Naive thymus-derived CD8-positive, alpha-beta T cell (primary cell): ENCODE measurements at regions not wholly inside any gene's neighbourhood (a gene's known extent, or its start where the extent isn't known, plus 50 kb on each side); places are given as distances from the start of the nearest gene placed in this dataset.

Experiments used
- ATAC-seq, 2 donors: fragments of 150-1000 bp; cut with Tn5 transposase in 1 of 2; sonication (Bioruptor Pico), chemical (Tn5 transposase) in 1 of 2; 1 replicate in 1 of 2; 2 replicates in 1 of 2; pipeline ENCODE4 v1.10.0; 2021; ENCODE audit warnings: mild to moderate bottlenecking in 2 of 2, moderate library complexity in 2 of 2
- POLR2A ChIA-PET: fragments of 350-600 bp; sonication (Branson Sonifier 250); formaldehyde crosslinking; loops from one replicate; lab custom pipeline; 2021; ENCODE audit warnings: antibody characterized with exemption; lab: Charles Lee
- DNase-seq, 10 donors: peaks; one replicate each; pipeline versions ENCODE4 v3.0.0 to v3.0.0-alpha.2; 2020 to 2022
- H3K27ac Mint-ChIP-seq, 10 donors: one replicate each; pipeline ENCODE4 v1.8.0; 2020 to 2022; ENCODE audit warnings: mild to moderate bottlenecking in 10 of 10, mixed read lengths in 10 of 10, moderate library complexity in 4 of 10, inconsistent platforms in 1 of 10
- H3K27me3 Mint-ChIP-seq, 5 donors: one replicate each; pipeline ENCODE4 v1.8.0; 2021 to 2022; ENCODE audit warnings: mixed read lengths in 5 of 5
- H3K36me3 Mint-ChIP-seq, 3 donors: one replicate each; pipeline ENCODE4 v1.8.0; 2020 to 2022; ENCODE audit warnings: mixed read lengths in 3 of 3, mild to moderate bottlenecking in 2 of 3, inconsistent platforms in 1 of 3
- H3K4me1 Mint-ChIP-seq, 4 donors: one replicate each; pipeline ENCODE4 v1.8.0; 2021 to 2022; ENCODE audit warnings: mixed read lengths in 4 of 4
- H3K4me3 Mint-ChIP-seq, 10 donors: one replicate each; pipeline ENCODE4 v1.8.0; 2020 to 2022; ENCODE audit warnings: mild to moderate bottlenecking in 10 of 10, mixed read lengths in 10 of 10, moderate library complexity in 6 of 10, inconsistent platforms in 1 of 10
- H3K9me3 Mint-ChIP-seq, 9 donors: one replicate each; pipeline ENCODE4 v1.8.0; 2020 to 2022; ENCODE audit warnings: mixed read lengths in 9 of 9, mild to moderate bottlenecking in 3 of 9, inconsistent platforms in 1 of 9, moderate library complexity in 1 of 9

- no peak for DNase-seq
- Mint-ChIP-seq H3K36me3 (no peaks in the 10 kb centered on the region), H3K9me3 (no peaks in the 10 kb centered on the region), H3K27me3 (no peaks in the 10 kb centered on the region), H3K4me1 (no peaks in the 10 kb centered on the region), H3K27ac (no peak overlapping the region), H3K4me3 (no peak overlapping the region)
- POLR2A ChIA-PET, result no interaction called here
- ATAC-seq, result no peak
Measured at GRCh38 chrX:150199181-150199580, 163.9 kb upstream of the MAMLD1 start.

DNA sequence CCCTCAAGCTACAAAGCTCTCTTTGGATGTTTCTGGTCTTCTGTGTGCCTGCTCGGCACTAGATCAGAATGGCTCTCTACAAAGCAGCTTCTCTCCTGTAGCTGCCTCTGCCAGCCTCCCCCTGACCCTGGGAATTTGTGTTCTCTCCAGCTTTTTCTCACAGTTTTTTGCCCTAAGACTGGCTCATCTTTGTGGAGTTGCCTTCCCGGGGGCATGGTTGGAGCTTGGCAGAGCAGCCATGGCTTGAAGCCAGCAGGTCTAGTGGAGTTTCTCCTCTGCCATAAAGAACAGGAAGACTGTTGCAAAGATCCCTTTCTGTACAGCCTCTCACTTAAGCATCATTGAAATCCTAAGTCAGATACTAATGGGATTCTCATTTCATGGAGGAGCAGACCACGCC lies 163.3 kb upstream of the MAMLD1 start:
- POLR2A ChIA-PET, result no interaction called here
- ATAC-seq (no peak), DNase-seq (no peak)
- no peak overlapping the region for H3K27ac Mint-ChIP-seq
- H3K4me1 Mint-ChIP-seq, result no peaks in the 10 kb centered on the region
- no peak overlapping the region for H3K4me3 Mint-ChIP-seq
- H3K27me3 Mint-ChIP-seq, result no peaks in the 10 kb centered on the region
- H3K9me3 Mint-ChIP-seq, result no peaks in the 10 kb centered on the region
- no peaks in the 10 kb centered on the region for H3K36me3 Mint-ChIP-seq

DNA sequence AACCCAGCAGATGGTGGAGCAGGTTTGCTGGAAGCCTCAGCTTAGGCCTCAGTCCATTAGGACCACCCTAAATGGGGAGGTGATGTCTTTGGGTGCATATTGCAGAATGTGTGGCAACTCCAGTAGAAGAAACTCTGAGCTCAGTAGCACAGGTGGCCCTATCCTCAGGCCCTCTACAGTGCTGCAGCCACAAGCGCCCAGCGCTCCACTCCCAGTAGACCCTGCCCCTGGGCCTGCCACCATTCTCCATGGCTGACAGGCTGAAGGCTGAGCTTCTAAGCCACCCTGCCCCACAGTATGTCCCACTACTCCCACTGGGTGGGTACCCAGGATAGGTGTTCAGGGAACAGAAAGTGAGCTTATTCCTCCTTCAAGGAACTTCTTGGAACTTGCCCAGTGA lies 162.8 kb upstream of the MAMLD1 start:
- H3K27me3 Mint-ChIP-seq, result no peaks in the 10 kb centered on the region
- no peak for DNase-seq
- H3K9me3 Mint-ChIP-seq, result no peaks in the 10 kb centered on the region
- POLR2A ChIA-PET, result no interaction called here
- no peak for ATAC-seq
- no peaks in the 10 kb centered on the region for H3K36me3 Mint-ChIP-seq
- H3K4me1 Mint-ChIP-seq, result no peaks in the 10 kb centered on the region
- H3K4me3 Mint-ChIP-seq, result no peak overlapping the region
- no peak overlapping the region for H3K27ac Mint-ChIP-seq

DNA sequence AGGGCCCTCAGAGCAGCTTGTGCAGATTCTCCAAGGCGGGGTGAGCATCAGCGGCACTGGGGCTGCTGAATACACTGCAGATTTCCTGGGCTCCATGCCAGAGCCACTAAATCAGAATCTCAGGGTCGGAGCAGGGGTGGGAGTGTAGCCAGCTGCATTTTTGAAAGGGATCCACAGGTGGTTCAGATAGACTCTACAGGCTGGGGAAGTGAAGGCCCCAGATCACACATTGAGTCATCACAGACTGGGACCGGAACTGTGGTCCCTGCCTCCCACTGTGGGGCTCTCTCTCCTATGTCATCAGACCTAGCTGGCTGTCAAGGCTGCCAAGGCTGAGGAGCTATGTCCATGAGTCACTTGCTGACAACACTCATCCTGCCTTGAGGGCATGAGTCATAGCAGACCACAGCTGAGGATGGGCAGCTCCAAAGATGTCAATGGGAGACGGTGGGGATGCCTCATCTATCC lies 162.3 kb upstream of the MAMLD1 start:
- ATAC-seq (no peak), DNase-seq (peak in 1 of 10 donors; percentile 9)
- Mint-ChIP-seq H3K27ac (no peak overlapping the region), H3K4me3 (no peak overlapping the region), H3K4me1 (no peaks in the 10 kb centered on the region), H3K27me3 (no peaks in the 10 kb centered on the region), H3K36me3 (no peaks in the 10 kb centered on the region), H3K9me3 (no peaks in the 10 kb centered on the region)
- POLR2A ChIA-PET, result no interaction called here

- Mint-ChIP-seq H3K9me3 (no peaks in the 10 kb centered on the region), H3K27me3 (no peaks in the 10 kb centered on the region), H3K4me1 (no peaks in the 10 kb centered on the region), H3K36me3 (no peaks in the 10 kb centered on the region), H3K27ac (no peak overlapping the region), H3K4me3 (no peak overlapping the region)
- DNase-seq (no peak), ATAC-seq (no peak)
- POLR2A ChIA-PET, result no interaction called here
Measured at GRCh38 chrX:150201391-150201790, 161.7 kb upstream of the MAMLD1 start.

GRCh38 chrX:150201841-150202240 lies 161.3 kb upstream of the MAMLD1 start:
- no peaks in the 10 kb centered on the region for H3K27me3 Mint-ChIP-seq
- no peak overlapping the region for H3K4me3 Mint-ChIP-seq
- no peak for ATAC-seq
- H3K36me3 Mint-ChIP-seq, result no peaks in the 10 kb centered on the region
- no peaks in the 10 kb centered on the region for H3K9me3 Mint-ChIP-seq
- no peak overlapping the region for H3K27ac Mint-ChIP-seq
- POLR2A ChIA-PET, result no interaction called here
- H3K4me1 Mint-ChIP-seq, result no peaks in the 10 kb centered on the region
- no peak for DNase-seq

DNA sequence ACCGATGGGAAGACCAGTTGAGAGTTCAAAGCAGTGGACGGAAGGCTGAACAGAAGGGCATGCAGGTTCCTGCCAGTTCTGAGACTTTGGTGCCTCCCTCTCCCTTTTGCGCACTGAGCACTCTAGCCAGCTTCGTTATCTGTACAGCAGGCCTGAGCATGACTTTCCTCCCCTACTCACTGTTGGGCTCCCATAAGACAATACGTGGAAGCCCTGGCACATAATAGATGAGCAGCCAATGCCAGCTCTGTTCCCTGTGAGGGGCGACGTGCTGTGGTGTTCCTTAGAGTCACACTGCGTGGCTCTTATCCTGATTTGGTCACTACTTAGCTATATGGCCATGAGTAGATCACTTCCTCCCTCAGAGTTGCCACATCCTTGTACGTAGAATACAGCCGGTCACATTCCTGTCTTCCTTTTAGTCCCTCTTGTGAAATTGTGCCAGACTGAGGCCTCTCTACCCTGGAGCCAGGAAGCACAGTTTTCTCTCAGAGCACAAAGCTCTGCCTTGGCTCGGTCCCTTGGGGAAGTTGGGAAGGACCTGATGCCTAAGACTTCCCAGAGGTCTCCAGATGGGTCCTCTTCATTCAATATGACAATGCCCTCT lies 160.4 kb upstream of the MAMLD1 start:
- H3K4me3 Mint-ChIP-seq, result no peak overlapping the region
- H3K27me3 Mint-ChIP-seq, result no peaks in the 10 kb centered on the region
- H3K4me1 Mint-ChIP-seq, result no peaks in the 10 kb centered on the region
- POLR2A ChIA-PET, result no interaction called here
- H3K27ac Mint-ChIP-seq, result no peak overlapping the region
- no peaks in the 10 kb centered on the region for H3K9me3 Mint-ChIP-seq
- ATAC-seq, result no peak
- no peak for DNase-seq
- no peaks in the 10 kb centered on the region for H3K36me3 Mint-ChIP-seq

GRCh38 chrX:150203248-150203645 lies 159.9 kb upstream of the MAMLD1 start:
- no peak for ATAC-seq
- Mint-ChIP-seq H3K27ac (no peak overlapping the region), H3K9me3 (no peaks in the 10 kb centered on the region), H3K4me3 (no peak overlapping the region), H3K36me3 (no peaks in the 10 kb centered on the region), H3K4me1 (no peaks in the 10 kb centered on the region), H3K27me3 (no peaks in the 10 kb centered on the region)
- POLR2A ChIA-PET, result no interaction called here
- no peak for DNase-seq

DNA sequence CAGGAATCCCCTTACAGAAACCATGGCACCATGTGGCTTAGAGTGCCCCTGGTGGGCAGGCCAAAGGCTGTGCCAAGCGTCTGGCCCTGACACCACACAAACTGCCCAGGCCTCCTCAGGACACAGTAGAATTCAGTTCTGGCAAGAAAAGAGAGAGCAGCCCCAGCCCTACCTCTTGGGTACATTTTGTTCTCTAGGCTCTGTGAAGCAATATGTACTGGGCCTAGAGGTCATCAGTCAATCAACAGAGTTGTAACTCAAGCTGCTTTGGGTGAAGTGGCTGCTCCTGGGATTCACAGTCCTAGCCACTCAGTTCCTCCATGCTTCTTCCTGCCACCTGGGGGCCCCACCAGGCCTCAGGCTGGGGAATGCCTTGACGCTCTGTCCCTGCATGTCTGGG lies 158.1 kb upstream of the MAMLD1 start:
- H3K4me1 Mint-ChIP-seq, result no peaks in the 10 kb centered on the region
- ATAC-seq (no peak), DNase-seq (no peak)
- no peaks in the 10 kb centered on the region for H3K9me3 Mint-ChIP-seq
- no peak overlapping the region for H3K4me3 Mint-ChIP-seq
- POLR2A ChIA-PET, result no interaction called here
- H3K36me3 Mint-ChIP-seq, result no peaks in the 10 kb centered on the region
- no peaks in the 10 kb centered on the region for H3K27me3 Mint-ChIP-seq
- no peak overlapping the region for H3K27ac Mint-ChIP-seq

- H3K27ac Mint-ChIP-seq, result no peak overlapping the region
- H3K36me3 Mint-ChIP-seq, result no peaks in the 10 kb centered on the region
- ATAC-seq (no peak), DNase-seq (no peak)
- H3K9me3 Mint-ChIP-seq, result no peaks in the 10 kb centered on the region
- H3K4me3 Mint-ChIP-seq, result no peak overlapping the region
- no peaks in the 10 kb centered on the region for H3K4me1 Mint-ChIP-seq
- H3K27me3 Mint-ChIP-seq, result peaks cover 0 to 4% (median 0%) of the 10 kb centered on the region in 5 donors
- POLR2A ChIA-PET, result no interaction called here
Measured at GRCh38 chrX:150207733-150208132, 155.4 kb upstream of the MAMLD1 start.

DNA sequence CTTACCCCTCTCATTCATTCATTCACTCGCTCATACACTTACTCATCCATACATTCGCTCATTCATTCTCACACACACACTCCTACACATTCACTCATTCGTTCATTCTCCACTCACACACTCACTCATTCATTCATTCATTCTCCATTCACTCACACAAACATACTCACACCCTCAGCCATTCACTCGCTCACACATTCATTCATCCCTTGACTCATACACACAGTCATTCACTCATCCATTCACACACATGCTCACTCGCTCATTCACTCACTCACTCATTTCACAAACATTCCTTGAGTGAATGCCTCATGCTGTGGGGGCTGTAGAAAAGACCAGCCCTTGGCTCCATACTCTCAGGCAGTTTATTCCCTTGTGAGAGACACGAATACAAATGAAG lies 151.1 kb upstream of the MAMLD1 start:
- ATAC-seq (no peak), DNase-seq (no peak)
- Mint-ChIP-seq H3K36me3 (no peaks in the 10 kb centered on the region), H3K9me3 (no peaks in the 10 kb centered on the region), H3K27ac (no peak overlapping the region), H3K4me3 (no peak overlapping the region), H3K4me1 (no peaks in the 10 kb centered on the region), H3K27me3 (peaks cover 0 to 4% (median 0%) of the 10 kb centered on the region in 5 donors)
- POLR2A ChIA-PET, result no interaction called here

DNA sequence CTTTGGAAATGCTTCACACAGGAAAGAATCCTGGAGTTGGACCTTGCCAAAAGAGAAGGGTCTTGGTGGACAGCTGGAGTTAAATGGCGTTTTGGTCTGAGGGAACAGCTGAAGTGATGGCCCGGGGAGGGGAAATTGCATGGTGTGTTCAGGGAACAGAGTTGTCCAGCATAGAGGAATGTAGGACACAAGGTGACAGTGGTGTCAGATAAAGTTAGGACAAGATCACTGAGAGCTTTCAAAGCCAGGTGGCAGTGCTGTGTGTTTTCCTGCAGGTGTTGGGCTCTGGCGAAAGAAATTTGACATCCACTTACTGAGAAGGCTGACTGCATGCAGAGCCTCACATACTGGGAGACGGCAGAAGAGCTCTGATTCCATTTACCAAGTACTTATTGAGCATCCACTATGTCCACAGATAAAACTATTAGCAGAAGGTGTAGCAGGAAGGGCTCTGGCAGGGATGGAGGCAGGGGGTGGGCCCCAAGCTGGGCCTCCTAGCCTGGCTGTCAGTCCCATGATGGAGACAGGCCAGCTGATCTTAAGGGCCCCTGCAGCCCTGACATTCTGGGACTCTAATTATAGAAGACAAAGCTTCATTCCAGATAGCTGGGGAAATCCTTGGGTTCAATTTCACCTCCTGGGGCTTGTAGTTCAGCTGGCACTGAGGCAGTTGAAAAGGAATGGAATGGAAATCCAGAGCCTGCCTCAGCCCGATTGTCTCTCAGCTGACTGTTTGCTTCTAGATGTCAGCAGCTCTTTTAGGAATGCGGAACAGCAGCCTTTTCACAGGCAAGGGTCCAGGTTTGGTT lies 150.2 kb upstream of the MAMLD1 start:
- Mint-ChIP-seq H3K4me1 (no peaks in the 10 kb centered on the region), H3K9me3 (no peaks in the 10 kb centered on the region), H3K27me3 (peaks cover 0 to 4% (median 0%) of the 10 kb centered on the region in 5 donors), H3K27ac (no peak overlapping the region), H3K36me3 (no peaks in the 10 kb centered on the region), H3K4me3 (no peak overlapping the region)
- DNase-seq, result no peak
- no peak for ATAC-seq
- POLR2A ChIA-PET, result no interaction called here

GRCh38 chrX:150213481-150214030 lies 149.6 kb upstream of the MAMLD1 start:
- H3K27ac Mint-ChIP-seq, result no peak overlapping the region
- POLR2A ChIA-PET, result no interaction called here
- no peaks in the 10 kb centered on the region for H3K36me3 Mint-ChIP-seq

More at GRCh38 chrX:150213481-150214030, 149.6 kb upstream of the MAMLD1 start:
- Mint-ChIP-seq H3K4me3 (no peak overlapping the region), H3K9me3 (no peaks in the 10 kb centered on the region), H3K4me1 (no peaks in the 10 kb centered on the region), H3K27me3 (peaks cover 0 to 4% (median 0%) of the 10 kb centered on the region in 5 donors)
- DNase-seq (no peak), ATAC-seq (no peak)
